ENCODE measurements at regions not wholly inside any gene's neighbourhood (a gene's known extent, or its start where the extent isn't known, plus 50 kb on each side); places are given as distances from the start of the nearest gene placed in this dataset.

- no peak overlapping the region for H3K4me3 ChIP-seq (replicated peaks; ENCODE audit: low read depth, low read length)
These were observed 708.4 kb upstream of the ADAMTS5 start for GRCh38 chr21:27675306-27675705.

GRCh38 chr21:27674041-27674615, 707.2 kb upstream of the ADAMTS5 start:
- Histone ChIP-seq H3K27me3 (replicated peaks; ENCODE audit: control insufficient read depth, insufficient read depth, low read length) (no peaks in the 10 kb centered on the region), H3K4me3 (replicated peaks; ENCODE audit: low read depth, low read length) (no peak overlapping the region), H3K36me3 (ENCODE audit: control insufficient read depth, insufficient read depth, low read length) (no peaks in the 10 kb centered on the region)
- no peak for DNase-seq (ENCODE audit: extremely low read depth, insufficient read length)
- TF ChIP-seq CTCF (IDR thresholded peaks at IDR 0.05; ENCODE audit: insufficient read depth, low read length, poor library complexity, severe bottlenecking) = no peak

More at GRCh38 chr21:27675306-27675705, 708.4 kb upstream of the ADAMTS5 start:
- H3K36me3 ChIP-seq (ENCODE audit: control insufficient read depth, insufficient read depth, low read length) = no peaks in the 10 kb centered on the region
- no peak for DNase-seq (ENCODE audit: extremely low read depth, insufficient read length)
- no peak for TF ChIP-seq CTCF (IDR thresholded peaks at IDR 0.05; ENCODE audit: insufficient read depth, low read length, poor library complexity, severe bottlenecking)
- no peaks in the 10 kb centered on the region for H3K27me3 ChIP-seq (replicated peaks; ENCODE audit: control insufficient read depth, insufficient read depth, low read length)

DNA sequence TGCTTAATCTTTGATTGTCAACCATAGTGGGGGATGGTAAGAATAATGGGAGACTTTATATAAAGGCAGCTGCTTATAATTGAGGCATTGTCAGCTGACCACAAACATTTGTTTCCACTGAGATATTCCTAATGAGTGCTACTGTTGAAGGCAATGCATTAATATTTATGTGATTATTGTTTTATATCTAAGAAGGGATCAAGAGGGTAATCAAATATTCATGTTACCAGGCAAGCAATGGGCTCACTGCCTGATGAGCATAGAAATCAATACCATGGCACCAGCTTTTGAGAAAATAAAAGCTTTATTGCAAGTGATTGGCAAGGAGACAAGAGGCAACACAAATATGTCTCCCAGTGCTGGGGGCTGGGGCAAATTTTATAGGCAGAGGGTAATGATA, 706.7 kb upstream of the ADAMTS5 start:
- H3K27me3 ChIP-seq (replicated peaks; ENCODE audit: control insufficient read depth, insufficient read depth, low read length) = no peaks in the 10 kb centered on the region
- TF ChIP-seq CTCF (IDR thresholded peaks at IDR 0.05; ENCODE audit: insufficient read depth, low read length, poor library complexity, severe bottlenecking) = no peak
- H3K4me3 ChIP-seq (replicated peaks; ENCODE audit: low read depth, low read length) = no peak overlapping the region
- H3K36me3 ChIP-seq (ENCODE audit: control insufficient read depth, insufficient read depth, low read length) = no peaks in the 10 kb centered on the region
- no peak for DNase-seq (ENCODE audit: extremely low read depth, insufficient read length)

DNA sequence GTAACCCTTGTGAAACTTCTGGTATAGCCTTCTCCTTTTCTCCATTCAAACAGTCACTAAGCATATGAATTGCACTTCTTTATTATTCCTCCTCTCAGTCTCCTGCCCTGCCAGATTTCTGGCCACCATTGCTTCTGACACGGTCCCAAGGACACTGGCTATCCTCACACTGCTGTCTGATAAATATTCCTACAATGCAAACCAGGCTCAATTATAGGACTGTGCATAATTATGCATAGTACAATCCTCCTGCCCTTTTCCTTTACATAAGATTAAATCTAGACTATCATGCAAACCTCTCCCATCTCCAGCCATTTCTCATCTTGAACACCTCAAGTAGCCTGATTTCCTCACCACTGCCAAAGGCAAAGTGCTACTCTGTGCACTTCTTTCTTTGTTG, 704.3 kb upstream of the ADAMTS5 start:
- no peaks in the 10 kb centered on the region for H3K27me3 ChIP-seq (replicated peaks; ENCODE audit: control insufficient read depth, insufficient read depth, low read length)
- no peak for DNase-seq (ENCODE audit: extremely low read depth, insufficient read length)
- H3K4me3 ChIP-seq (replicated peaks; ENCODE audit: low read depth, low read length) = no peak overlapping the region
- no peak for TF ChIP-seq CTCF (IDR thresholded peaks at IDR 0.05; ENCODE audit: insufficient read depth, low read length, poor library complexity, severe bottlenecking)
- H3K36me3 ChIP-seq (ENCODE audit: control insufficient read depth, insufficient read depth, low read length) = no peaks in the 10 kb centered on the region

- Histone ChIP-seq H3K36me3 (ENCODE audit: control insufficient read depth, insufficient read depth, low read length) (no peaks in the 10 kb centered on the region), H3K27me3 (replicated peaks; ENCODE audit: control insufficient read depth, insufficient read depth, low read length) (no peaks in the 10 kb centered on the region), H3K4me3 (replicated peaks; ENCODE audit: low read depth, low read length) (no peak overlapping the region)
- DNase-seq (ENCODE audit: extremely low read depth, insufficient read length) = no peak
- TF ChIP-seq CTCF (IDR thresholded peaks at IDR 0.05; ENCODE audit: insufficient read depth, low read length, poor library complexity, severe bottlenecking) = no peak
These were observed 686.6 kb upstream of the ADAMTS5 start for GRCh38 chr21:27653481-27653880.

DNA sequence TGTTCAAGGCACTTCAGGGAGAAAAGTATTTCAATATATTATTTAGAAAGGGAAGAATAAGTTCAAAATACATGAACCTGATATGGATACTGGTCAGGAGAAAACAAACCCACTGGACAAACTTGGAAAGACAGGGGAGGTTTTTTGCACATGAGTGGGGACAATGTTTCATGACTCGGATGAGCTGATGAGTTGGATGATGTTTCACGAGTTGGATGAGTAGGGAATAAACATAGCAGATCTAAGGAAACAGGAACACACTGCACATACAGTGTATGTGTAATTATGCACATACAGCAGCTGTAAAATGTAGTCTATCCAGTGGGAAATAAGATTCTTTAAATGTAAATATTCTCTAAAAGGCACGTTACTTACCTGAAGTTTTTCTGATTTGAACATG, 682.9 kb upstream of the ADAMTS5 start:
- DNase-seq (ENCODE audit: extremely low read depth, insufficient read length) = no peak
- no peak for TF ChIP-seq CTCF (IDR thresholded peaks at IDR 0.05; ENCODE audit: insufficient read depth, low read length, poor library complexity, severe bottlenecking)
- Histone ChIP-seq H3K27me3 (replicated peaks; ENCODE audit: control insufficient read depth, insufficient read depth, low read length) (no peaks in the 10 kb centered on the region), H3K4me3 (replicated peaks; ENCODE audit: low read depth, low read length) (no peak overlapping the region), H3K36me3 (ENCODE audit: control insufficient read depth, insufficient read depth, low read length) (no peaks in the 10 kb centered on the region)
